ENCODE measurements at regions not wholly inside any gene's neighbourhood (a gene's known extent, or its start where the extent isn't known, plus 50 kb on each side); places are given as distances from the start of the nearest gene placed in this dataset.
"Not testable (repeated sequence)": the region's sequence is repeated elsewhere in the genome, so short reads cannot be mapped to it uniquely, and the experiment has no call there.

DNA sequence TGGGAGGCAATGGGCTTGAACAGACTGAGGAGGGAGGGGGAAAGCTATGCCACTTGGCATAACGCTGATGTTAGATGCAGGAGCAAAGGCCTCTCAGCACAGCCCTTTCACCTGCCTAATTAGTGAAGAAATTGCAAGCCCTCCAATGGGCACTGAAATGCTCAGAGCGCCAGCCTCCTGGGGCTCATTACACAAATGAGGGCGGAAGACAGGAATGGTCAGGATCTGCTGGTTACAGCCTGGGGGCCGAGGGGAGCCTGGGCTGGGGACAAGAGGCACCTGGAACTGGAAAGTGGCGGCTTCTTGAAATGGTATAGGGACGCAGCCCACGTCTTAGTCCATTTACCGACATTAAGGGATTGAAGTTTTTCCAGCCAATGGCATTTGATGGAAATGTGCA, 50.2 kb upstream of the PLET1 start:
- DNase-seq (ENCODE audit: low read depth in 2 of 2), result no peak

DNA sequence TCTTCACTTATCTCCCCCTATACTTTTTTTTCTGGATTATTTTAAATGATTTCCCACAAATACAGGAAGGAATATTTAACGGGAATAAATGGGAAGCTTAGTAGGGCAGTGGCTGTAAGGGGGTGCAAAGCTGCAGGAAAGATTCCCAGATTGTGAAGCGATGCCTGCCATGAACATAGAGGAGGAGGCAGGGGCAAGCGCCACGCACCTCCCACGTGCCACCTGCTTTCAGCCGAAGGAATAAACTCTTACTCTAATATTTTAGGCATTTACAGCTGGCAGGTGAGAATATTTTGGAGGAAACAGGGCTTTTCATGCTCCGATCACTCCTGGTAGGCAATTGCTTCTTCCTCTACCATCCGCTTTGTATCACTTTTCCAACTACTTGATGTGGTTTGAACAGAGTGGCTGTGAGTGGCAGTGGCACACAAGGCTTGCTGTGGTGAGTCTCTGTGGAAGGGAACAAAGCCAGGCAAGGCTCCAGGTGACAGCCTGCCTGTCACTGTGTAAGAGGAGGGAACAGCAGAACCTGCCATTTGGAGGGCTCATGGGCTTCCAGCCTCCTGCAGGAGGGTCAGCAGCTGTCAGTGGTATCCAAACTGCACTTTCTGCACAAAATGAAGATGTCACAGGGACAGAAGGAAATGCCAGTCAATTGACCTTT, 54.5 kb upstream of the PLET1 start:
- DNase-seq (ENCODE audit: low read depth in 2 of 2), result no peak

DNA sequence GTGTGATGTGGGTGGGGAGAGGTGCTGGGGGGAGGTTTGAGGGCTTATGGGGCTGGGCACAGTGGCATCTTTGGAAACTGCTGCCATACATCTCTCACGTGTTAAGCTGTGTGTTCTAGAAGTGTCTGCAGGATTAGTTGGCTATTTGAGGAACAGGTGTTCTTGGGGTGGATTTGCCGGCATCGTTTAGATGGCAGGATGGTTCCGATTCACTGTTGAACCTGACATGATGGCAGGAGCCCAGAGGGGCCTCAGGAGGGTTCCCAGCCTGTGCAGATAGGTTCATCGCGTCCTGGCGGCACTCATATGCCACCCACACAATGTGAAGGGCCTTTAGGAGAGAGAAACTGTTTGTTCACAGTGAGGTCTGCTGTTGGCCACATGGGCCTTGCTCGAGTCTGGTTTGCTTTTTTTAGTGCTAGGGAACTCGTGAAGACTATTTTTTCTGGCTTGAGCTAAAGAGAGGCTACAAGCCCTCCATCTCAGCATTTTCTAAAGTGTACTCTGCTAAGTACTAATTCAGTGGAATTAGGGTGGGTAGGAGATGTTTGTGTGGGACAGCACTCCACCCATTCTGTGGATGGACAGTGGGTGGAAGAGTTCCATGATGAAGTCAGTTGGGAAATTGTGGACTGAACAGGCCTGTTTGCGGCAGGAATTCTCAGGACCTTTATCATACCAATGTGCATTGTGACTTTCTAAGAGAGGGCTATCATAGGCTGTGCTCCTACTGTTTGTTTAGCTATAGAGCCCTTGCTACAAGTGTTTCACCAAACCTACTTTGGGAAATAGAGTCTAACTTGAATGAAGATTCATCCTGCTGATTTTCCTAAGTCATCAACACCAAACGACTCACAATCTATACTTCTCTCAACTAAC, 55.4 kb upstream of the PLET1 start:
- no peak for DNase-seq (ENCODE audit: low read depth in 2 of 2)

DNA sequence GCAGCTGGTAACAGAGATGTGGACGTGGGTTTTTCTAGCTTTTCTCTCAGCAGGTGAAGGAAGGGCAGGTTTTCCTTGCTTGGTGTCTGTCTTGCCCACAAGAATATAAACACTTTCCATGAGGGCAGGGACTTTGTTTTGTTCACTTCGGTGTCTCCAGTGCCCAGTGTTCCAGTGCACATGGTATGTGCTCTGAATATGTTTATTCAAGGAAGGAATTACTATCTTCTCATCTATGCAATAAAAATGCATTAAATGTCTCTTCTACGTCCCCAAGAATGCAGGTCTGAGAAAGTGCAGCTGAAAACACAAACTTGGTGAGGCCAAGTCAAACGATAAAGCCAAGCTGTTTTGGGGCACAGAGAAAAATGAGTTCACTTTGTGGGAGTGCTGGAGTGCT, 56.3 kb upstream of the PLET1 start:
- no peak for DNase-seq (ENCODE audit: low read depth in 2 of 2)

DNA sequence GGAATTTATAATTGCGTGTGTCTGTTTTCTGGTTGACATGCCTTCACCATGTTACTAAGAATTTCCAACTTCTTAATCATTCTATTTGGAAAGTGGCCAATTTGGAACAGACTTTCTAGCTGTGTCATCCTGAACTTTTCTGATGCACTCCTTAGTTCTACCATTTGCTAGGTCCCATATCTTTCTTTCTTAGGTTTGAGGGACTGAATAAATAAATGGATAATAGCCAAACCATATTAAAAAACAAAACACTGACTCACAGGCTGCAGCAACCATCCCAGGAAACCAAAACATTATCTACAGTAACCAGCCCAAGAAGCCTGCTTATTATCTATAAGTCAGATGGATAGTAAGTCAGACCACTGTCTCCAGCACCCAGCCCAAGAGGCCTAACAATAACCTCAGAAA, 57.5 kb upstream of the PLET1 start:
- DNase-seq (ENCODE audit: low read depth in 2 of 2), result no peak

DNA sequence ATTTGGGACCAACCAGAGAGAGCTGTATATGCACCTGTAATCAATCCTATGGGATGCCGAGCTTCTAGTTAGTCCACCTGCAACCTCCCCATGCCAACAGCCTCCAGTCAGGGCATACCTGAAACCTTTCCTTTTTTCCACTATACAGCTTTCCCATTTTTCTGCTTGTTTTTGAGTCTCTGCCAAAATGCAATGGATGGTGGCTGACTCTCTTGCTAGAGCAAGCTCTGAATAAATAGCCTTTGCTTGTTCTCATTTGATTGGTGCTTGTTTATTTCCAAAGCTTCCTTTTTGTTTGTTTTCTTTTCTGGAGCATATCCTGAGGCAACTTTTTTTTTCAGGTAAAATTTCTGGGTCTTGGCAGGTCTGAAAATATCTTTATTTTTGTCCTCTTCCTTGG, 58.0 kb upstream of the PLET1 start:
- no peak for DNase-seq (ENCODE audit: low read depth in 2 of 2)

DNA sequence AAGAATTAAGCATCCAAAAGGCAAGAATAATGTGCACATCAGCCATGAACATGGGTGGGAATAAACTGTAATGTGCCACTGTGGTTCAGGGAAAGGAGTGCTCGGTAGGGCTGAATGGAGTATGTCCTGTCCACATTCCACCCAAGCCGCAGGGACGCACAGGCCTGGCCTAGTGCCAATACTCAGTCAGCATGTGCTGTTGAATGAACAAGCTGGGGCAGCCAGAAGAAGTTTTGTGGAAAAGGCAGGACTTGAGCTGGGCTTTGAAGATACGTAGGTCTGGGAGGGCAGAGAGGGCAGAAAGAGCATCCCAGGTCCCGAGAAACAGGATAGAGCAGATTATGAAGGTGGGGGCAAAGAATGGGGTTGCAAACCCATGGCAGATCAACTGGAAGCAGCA, 60.0 kb upstream of the PLET1 start:
- DNase-seq (ENCODE audit: low read depth in 2 of 2), result no peak

DNA sequence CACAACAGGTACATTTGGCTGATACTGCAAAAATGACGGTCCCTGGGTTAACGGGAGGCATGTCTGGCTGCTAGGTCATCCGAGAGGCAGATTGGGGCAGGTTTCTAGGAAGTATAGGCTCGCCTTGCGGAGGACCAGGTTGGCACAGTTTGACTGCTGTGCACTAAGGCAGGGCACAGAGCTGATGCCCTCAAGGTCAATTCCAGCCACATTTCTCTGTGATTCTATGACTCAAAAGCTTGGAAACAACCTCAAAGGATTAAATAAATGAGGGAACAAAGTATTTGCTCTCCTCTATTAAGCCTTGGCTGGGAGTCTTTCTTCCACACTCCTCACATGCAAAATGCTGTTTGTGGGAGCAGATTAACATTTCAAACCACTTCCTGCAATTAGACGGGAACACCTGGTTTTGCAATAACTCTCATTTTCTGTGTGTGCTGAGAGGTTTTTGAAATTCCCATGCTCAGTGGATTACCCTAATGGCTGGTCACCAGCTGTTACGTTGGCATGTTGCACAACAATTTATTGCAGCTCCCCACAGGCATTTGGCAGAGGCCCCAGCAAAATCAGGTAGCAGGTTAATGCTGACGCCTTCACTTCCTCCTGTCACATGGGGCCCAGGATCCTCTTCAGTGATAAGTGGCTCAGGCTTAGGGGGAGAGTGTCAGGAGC, 61.0 kb upstream of the PLET1 start:
- DNase-seq (ENCODE audit: low read depth in 2 of 2), result no peak

DNA sequence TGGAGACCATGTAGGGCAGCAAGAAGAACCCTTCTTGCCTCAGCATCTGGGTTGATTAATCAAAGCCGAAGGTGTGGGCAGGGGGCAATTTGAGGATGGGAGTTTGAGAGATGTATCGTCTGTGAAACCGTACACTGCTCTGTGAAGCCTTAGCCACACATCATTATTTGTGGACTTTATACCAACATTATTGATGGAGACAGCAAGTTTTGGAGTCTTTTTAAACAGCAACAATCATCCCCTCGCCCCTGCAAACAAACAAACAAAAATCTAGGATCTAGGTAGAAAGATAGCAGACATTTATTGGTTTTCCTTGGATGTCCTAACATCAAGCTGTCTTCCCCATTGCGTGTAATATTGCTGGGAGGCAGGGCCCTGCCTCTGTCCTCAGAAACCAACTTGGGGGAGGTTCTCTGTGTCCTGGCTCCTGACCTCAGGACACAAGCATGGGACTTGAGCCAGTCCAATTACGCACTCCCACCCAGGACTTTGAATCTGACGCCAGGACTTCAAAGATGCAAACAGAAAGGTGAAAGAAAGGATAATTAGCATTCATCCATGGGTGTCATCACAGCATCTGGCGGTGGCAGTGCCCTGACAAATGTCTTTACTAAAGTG, 61.6 kb upstream of the PLET1 start:
- no peak for DNase-seq (ENCODE audit: low read depth in 2 of 2)

DNA sequence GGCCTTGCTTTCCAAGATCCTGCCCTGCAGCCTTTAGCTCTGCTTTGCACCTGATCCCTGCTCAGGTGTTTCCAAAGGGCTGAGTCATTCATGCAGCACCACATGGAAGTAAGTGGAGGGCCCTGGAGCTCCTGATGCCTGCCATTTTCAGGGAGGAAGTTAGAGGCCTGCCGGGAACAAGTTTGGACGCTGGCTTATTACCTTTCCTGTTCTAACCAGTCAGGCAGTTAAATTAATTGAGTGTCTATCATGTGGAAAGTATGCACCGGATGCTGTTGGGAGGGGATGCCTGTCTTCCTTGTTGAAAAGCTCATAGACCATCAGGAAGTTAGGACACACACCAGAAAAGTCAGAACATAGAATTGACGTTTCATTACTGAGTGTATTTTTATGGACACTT, 73.7 kb upstream of the PLET1 start:
- no peak for DNase-seq (ENCODE audit: low read depth in 2 of 2)

DNA sequence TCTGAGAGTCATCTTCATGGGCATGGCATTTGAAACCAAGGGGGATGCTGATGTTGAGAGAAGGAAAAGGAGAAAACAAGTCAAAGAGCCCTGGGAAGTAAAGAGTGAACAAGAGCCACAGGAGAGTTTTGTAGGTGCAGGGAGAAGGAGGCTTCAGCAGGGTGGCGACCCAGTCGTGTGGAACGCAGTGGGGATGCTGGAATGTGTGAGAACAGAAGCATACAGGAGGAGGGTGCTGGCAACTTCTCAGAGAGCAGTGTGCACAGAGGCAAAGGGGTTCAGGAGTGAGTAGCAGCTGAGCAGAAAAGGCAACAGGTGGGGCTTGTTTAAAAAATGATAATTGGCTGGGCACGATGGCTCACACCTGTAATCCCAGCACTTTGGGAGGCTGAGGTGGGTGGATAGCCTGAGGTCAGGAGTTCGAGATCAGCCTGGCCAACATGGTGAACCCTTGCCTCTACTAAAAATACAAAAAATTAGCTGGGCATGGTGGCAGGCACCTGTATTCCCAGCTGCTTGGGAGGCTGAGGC, 75.8 kb upstream of the PLET1 start:
- DNase-seq (ENCODE audit: low read depth in 2 of 2), result no peak

DNA sequence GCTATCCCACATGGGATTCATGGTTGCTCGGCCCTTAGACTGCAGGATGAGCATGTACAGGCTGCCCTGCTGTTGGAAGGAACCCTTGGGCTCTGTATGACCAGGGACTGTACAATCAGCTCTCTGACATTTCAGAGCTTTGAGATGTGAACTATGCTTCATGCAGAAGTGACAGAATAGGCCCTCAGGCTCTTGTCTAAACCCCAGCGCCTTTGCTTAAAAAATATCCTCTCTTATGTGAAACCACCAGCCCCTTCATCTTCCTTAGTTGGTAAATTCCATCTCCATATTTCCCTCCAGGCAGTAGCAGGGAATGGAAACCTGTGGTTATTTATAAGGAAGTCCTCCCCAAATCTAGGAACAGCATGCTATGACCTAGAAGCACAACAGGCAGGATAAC, 78.9 kb upstream of the PLET1 start:
- no peak for DNase-seq (ENCODE audit: low read depth in 2 of 2)

DNA sequence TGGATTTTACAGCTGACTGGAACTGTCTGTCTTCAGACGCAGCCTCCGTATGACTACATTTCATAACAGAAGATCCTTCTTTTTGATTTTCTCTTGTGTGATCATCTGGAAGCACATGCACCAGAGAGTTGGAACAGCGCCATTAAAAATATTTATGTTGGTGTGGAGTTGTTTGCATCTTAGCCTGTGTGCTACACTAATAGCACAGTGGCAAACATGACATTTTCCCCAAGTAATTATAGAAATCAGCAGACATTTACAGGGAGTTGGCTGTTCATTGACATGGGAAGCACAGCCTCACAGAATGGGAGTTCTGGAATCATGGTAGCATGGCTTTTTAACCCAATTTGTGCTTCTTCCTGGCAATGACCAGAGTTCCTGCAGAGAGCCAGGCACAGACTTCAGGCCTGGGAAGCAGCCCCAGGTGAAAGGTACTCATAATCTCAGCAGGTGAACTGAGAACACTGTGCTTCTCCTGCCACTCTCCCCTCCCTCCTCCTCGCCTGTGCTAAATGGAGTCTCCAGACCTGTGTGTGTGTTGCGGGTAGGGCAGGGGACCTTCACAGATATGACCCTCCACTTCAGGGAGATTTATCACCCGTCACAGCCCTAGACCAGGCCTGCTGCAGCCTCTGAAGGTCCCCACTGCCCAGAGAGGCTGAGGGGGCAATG, 82.8 kb upstream of the PLET1 start:
- no peak for DNase-seq (ENCODE audit: low read depth in 2 of 2)

DNA sequence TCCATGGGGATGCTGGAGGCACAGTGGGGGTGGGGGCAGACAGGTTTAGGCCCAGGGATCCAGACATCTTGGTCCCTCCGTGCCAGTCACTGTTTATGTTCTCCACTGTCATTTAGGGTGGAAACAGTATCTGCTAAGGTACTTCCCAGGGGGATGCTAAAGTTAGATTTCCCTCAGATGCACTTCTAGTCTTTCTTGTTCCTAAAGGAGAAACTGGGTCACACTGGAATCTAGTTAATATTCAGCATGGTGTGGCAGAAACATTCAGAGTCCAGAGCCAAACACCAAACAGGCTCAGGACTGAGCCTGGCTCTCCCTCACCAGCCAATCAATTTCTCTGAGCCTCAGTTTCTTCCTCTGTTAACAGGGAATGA, 83.4 kb upstream of the PLET1 start:
- DNase-seq (ENCODE audit: low read depth in 2 of 2), result no peak

DNA sequence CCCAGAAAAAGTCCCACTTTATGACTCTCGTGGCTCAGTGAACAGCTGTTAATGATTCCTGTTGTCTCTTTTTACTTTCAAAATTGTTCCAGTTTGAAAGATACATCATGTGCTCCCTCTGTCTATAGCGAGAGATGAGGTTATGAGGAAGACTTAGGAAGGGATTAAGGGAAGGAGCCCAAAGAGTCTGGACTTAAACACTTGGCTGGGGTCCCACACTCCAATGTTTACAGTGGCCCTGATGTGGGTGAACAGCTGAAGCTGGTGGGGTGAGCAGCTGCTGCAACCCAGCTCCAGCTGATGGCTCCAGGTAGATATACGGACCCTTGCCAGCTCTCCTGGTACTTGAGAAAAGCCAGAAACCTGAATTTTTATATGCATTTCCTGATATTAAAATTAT, 84.5 kb upstream of the PLET1 start:
- no peak for DNase-seq (ENCODE audit: low read depth in 2 of 2)

DNA sequence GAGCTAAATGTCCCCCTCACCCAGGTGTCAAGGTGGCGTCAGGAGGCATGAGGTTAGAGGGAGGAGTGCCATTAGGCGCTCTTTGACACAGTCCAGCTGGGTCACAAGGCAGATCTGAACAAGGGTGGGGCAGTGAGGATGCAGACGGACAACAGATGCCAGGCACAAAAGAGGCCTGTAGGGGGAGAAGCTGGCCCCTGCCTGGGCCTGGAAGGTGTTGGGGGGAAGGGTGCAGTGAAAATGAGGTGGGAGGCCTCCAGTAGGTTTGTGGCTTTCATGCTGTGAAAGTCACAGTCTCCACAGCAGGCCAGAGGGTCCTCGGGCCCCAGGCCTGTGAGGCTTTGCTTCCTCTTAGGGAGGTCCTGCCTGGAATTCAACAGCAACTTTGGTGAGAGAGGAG, 85.0 kb upstream of the PLET1 start:
- DNase-seq (ENCODE audit: low read depth in 2 of 2), result no peak

DNA sequence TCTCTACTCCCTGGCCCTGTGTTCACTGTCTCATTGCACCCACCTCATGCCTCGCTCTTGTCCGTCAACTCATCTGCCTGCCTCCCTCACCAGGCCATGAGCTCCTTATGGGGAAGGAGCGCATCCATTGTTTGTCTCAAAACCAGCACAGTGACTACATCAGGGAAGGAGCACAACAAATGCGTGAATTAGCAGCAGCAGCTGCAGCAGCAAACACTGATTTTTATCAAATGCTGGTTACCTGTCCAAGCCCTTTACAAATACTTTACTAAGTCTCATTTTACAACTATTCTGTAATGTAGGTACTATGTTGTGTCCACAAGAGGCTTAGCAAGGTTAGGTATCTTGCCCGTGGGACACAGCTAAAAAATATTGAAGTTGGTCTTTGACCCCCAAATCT, 85.9 kb upstream of the PLET1 start:
- DNase-seq (ENCODE audit: low read depth in 2 of 2), result no peak

DNA sequence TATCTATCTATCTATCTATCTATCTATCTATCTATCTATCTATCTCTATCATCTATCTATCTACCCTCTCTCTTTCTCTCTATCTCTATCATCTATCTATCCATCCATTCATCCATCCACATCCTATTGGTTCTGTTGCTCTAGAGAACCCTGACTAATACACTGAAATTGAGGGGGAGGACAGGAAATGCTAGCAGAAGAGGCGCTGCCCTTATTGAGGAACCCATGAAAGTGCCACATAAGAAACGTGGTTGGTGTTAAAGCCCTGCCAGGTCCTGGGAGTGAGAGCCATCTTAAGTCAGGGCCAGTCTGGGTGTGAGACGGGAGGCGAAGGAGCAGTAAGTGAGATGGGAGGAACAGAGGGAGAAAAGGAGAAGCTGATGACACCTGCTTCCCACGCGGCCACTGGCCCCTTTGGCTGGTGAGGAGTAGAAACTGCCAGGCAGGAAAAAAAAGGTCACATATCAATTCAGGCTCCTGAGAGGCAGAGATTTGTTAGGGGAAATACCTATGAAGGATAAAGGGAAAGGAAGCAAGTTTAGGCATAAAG, 87.9 kb upstream of the PLET1 start:
- DNase-seq (ENCODE audit: low read depth in 2 of 2), result no peak

DNA sequence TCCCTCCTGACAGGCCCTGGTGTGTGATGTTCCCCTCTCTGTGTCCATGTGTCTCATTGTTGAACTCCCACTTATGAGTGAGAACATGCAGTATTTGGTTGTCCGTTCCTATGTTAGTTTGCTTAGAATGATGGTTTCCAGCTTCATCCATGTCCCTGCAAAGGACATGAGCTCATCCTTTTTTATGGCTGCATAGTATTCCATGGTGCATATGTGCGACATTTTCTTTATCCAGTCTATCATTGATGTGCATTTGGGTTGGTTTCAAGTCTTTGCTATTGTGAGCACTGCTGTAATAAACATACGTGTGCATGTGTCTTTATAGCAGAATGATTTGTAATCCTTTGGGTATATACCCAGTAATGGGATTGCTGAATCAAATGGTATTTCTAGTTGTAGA, 90.8 kb upstream of the PLET1 start:
- DNase-seq (ENCODE audit: low read depth in 2 of 2), result not testable (repeated sequence)

DNA sequence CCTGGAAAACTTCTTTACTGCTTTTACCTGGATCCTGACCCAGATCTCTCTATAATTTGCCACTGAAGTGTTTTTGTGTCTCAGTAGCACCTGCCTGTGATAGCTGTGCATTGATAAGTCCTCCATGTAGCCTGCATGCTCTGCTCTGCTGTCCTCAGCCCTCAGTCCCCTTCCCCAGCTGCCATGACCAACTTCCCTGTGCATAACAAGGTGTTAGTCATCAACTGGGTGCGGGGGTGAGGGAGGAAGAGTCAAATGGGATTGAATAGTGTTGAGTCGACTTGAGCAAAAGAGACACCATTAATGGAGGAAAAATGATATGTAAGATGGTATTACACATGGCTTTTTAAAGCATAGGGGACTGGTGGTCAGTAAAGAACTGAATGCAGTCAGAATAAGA, 92.2 kb upstream of the PLET1 start:
- no peak for DNase-seq (ENCODE audit: low read depth in 2 of 2)

DNA sequence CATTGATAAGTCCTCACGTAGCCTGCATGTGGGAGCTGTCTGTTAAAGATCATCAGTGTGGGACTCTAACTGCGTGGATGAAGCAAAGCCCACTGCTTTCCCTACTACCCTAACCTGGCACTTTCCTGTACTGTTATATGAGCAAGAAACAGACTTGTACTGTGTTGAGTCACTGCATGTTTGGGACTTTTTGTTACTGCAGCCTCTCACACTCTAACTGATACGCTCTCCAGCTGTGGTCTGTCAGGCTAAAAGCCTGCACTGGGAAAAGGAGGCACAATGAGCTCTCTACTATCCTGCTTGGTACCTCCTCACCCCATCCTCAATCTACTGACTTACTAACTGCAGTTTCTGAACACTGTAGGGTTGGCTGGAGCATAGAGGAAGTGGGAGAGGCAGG, 93.7 kb upstream of the PLET1 start:
- DNase-seq (ENCODE audit: low read depth in 2 of 2), result no peak
